Psoas muscle (tissue), 7 donors: ENCODE measurements at regions not wholly inside any gene's neighbourhood (a gene's known extent, or its start where the extent isn't known, plus 50 kb on each side); places are given as distances from the start of the nearest gene placed in this dataset.

Experiments
- ATAC-seq, 4 donors: fragments of 200-7000 bp; cut with Tn5 transposase; one replicate each; pipeline ENCODE4 v1.9.1; 2020; ENCODE audit warnings: moderate library complexity in 3 of 4, mild to moderate bottlenecking in 2 of 4
- DNase-seq, 2 donors: peaks; one replicate each; pipeline ENCODE4 v3.0.0-alpha.2; 2020
- H3K27ac ChIP-seq: fragments of 200-600 bp; one replicate; pipeline ENCODE4 v1.8.0; 2022
- H3K27me3 ChIP-seq, 3 donors: fragments of 200-600 bp in 1 of 3; one replicate each; pipeline versions ENCODE4 v1.6.1 to v1.8.0; 2013 to 2022; ENCODE audit warnings: low read length in 2 of 3, mild to moderate bottlenecking in 2 of 3, moderate library complexity in 1 of 3; ENCODE audit not compliant: insufficient read depth in 3 of 3
- H3K36me3 ChIP-seq, 2 donors: fragments of 200-600 bp in 1 of 2; one replicate each; pipeline versions ENCODE4 v1.6.1 to v1.8.0; 2013 to 2022; ENCODE audit warnings: low read depth in 1 of 2, mild to moderate bottlenecking in 1 of 2, moderate library complexity in 1 of 2; ENCODE audit not compliant: insufficient read depth in 1 of 2
- H3K4me1 ChIP-seq: fragments of 200-600 bp; one replicate; pipeline ENCODE4 v1.8.0; 2022
- H3K4me3 ChIP-seq: fragments of 200-600 bp; one replicate; pipeline ENCODE4 v1.8.0; 2022; ENCODE audit warnings: mild to moderate bottlenecking
- H3K9me3 ChIP-seq: fragments of 200-600 bp; one replicate; pipeline ENCODE4 v1.8.0; 2022
- CTCF ChIP-seq: fragments of 200-600 bp; IDR thresholded peaks from one replicate; pipeline ENCODE4 v1.8.0; 2022; ENCODE audit warnings: antibody characterized with exemption
- WGBS, 3 donors: extraction: QIAGEN DNeasy Blood & Tissue Kit; methylation state at CpG; one replicate each; pipeline versions ENCODE4 v1.1.6 to v1.1.7; 2013; 5-methylcytosine and 5-hydroxymethylcytosine counted together
- intact Hi-C, 2 donors: fragments of 100-400 bp; cut with DNase I; formaldehyde crosslinking; loops; one replicate each; pipeline versions ENCODE4 v1.11.0 to v1.14.2; 2022
- donor health status: healthy with polysubstance abuse.
- donor health status: DM: no; HTN: no; CAD: no; lungs with moderate emphysema.
- donor health status: Bipolar disorder and iron deficiency.
- donor health status: healthy.
- donor health status: DM: yes; HTN: yes; CAD: no.
- donor health status: DM: no; HTN: no; CAD: no.
- donor health status: DM: yes; HTN: yes; CAD: no.

- Histone ChIP-seq H3K27me3 (no peaks in the 10 kb centered on the region), H3K36me3 (no peaks in the 10 kb centered on the region), H3K27ac (no peak overlapping the region), H3K9me3 (no peaks in the 10 kb centered on the region), H3K4me1 (no peaks in the 10 kb centered on the region), H3K4me3 (no peak overlapping the region)
- intact Hi-C loops, result loop anchor here in 1 of 2 donors (10.0 kb wide), 1 partner anchor 331 kb away; the partner anchor contains the start of gene ZSWIM6
- ATAC-seq (no peak), DNase-seq (no peak)
- TF ChIP-seq CTCF, result no peak
- 48 to 58% (median 53%) methylated on average over 6 of the region's 6 CpGs for WGBS, 3 donors
Observed at GRCh38 chr5:61666064-61666621, 334.1 kb downstream of the ZSWIM6 start.

GRCh38 chr5:61667525-61668218 is 335.6 kb downstream of the ZSWIM6 start:
- H3K4me1 ChIP-seq, result no peaks in the 10 kb centered on the region
- DNase-seq, result no peak
- no peak for TF ChIP-seq CTCF
- H3K27ac ChIP-seq, result no peak overlapping the region
- H3K36me3 ChIP-seq, result no peaks in the 10 kb centered on the region
- no peaks in the 10 kb centered on the region for H3K27me3 ChIP-seq
- no peaks in the 10 kb centered on the region for H3K9me3 ChIP-seq
- intact Hi-C loops, result loop anchor here in 1 of 2 donors (10.0 kb wide), 1 partner anchor 333 kb away; the partner anchor contains the start of gene ZSWIM6
- 61 to 77% (median 66%) methylated on average over 6 of the region's 6 CpGs for WGBS, 3 donors
- H3K4me3 ChIP-seq, result no peak overlapping the region
- no peak for ATAC-seq

DNA sequence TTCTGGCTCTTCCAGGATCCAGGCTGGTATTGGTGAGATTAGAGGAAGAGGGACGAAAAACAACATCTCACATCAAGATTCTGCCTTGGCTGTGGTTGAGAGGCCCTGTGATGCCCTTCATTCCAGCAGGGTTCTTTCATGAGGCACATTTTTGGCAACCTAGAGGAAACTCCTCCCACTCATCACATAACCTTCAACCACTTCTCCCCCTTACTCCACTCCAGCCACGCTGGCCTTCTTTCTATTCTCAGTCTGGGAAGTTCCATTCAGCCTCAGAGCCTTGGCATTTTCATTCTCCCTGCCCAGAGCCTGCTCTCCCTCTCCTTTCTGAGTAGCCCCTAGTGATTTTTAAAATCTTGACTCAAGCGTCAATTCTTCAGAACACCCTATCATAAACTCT is 337.5 kb downstream of the ZSWIM6 start:
- no peak for ATAC-seq
- intact Hi-C loops, result loop anchor here in 1 of 2 donors (10.0 kb wide), 1 partner anchor 335 kb away; the partner anchor contains the start of gene ZSWIM6
- Histone ChIP-seq H3K9me3 (no peaks in the 10 kb centered on the region), H3K36me3 (no peaks in the 10 kb centered on the region), H3K4me1 (peaks cover 5% of the 10 kb centered on the region), H3K27ac (no peak overlapping the region), H3K4me3 (no peak overlapping the region), H3K27me3 (no peaks in the 10 kb centered on the region)
- no peak for DNase-seq
- TF ChIP-seq CTCF, result no peak
- WGBS, 3 donors, result 76 to 80% (median 77%) methylated on average over 3 of the region's 3 CpGs

DNA sequence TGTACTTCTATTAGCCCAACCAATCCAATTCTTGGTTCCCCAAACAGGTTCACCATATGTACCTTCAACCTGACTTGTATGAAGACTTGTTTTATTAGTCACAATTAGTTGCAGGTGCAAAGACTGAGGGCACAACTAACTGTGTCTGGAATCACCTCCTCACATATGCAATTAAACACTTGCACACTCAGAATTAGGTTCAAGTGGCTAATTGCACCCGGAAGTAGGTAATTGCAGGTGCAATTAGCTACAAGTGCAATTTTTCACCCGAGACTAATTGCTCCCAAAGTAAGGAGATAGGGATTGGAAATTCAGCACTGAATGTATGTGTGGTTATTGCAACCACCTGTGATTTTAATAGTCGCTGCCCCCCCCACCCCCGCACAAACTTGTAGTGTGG is 338.9 kb downstream of the ZSWIM6 start:
- DNase-seq (no peak), ATAC-seq (no peak)
- no peak overlapping the region for H3K27ac ChIP-seq
- no peaks in the 10 kb centered on the region for H3K27me3 ChIP-seq
- intact Hi-C loops, result no loop called here
- peaks cover 5% of the 10 kb centered on the region for H3K4me1 ChIP-seq
- no peak overlapping the region for H3K4me3 ChIP-seq
- H3K36me3 ChIP-seq, result no peaks in the 10 kb centered on the region
- 70 to 87% (median 77%) methylated on average over 4 of the region's 4 CpGs for WGBS, 3 donors
- no peak for TF ChIP-seq CTCF
- H3K9me3 ChIP-seq, result no peaks in the 10 kb centered on the region
